ENCODE measurements at regions not wholly inside any gene's neighbourhood (a gene's known extent, or its start where the extent isn't known, plus 50 kb on each side); places are given as distances from the start of the nearest gene placed in this dataset.

DNA sequence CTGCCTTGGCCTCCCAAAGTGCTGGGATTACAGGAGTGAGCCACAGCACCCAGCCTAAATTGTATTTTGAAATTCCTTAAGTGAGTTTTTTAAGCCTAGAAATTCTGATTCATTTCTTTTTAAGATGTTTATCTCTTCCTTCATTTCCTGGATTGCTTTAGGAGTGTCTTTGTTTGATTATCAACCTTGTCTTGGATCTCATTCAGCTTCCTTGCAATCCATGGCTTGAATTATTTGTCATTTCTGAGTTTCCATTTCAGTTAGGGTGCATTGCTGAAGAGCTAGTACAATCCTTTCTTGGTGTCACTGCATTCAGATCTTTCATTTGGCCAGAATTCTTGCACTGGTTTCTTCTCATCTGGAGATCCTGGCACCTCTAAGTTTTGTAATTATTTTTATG lies 606.4 kb upstream of the ZNF804A start:
- TF ChIP-seq CEBPB (IDR thresholded peaks at IDR 0.05) (no peak), RAD21 (IDR thresholded peaks at IDR 0.05; ENCODE audit: low read depth) (no peak), TAF1 (IDR thresholded peaks at IDR 0.05; ENCODE audit: low read depth) (no peak), CREB1 (IDR thresholded peaks at IDR 0.05; ENCODE audit: low read depth) (no peak), TEAD4 (IDR thresholded peaks at IDR 0.05) (no peak), TCF12 (IDR thresholded peaks at IDR 0.05; ENCODE audit: low read depth) (no peak), EP300 (IDR thresholded peaks at IDR 0.05; ENCODE audit: borderline replicate concordance) (no peak), FOXM1 (IDR thresholded peaks at IDR 0.05; ENCODE audit: borderline replicate concordance, low read depth) (no peak), YY1 (IDR thresholded peaks at IDR 0.05; ENCODE audit: low read depth) (no peak)
- TF ChIP-seq, protein P1, sequence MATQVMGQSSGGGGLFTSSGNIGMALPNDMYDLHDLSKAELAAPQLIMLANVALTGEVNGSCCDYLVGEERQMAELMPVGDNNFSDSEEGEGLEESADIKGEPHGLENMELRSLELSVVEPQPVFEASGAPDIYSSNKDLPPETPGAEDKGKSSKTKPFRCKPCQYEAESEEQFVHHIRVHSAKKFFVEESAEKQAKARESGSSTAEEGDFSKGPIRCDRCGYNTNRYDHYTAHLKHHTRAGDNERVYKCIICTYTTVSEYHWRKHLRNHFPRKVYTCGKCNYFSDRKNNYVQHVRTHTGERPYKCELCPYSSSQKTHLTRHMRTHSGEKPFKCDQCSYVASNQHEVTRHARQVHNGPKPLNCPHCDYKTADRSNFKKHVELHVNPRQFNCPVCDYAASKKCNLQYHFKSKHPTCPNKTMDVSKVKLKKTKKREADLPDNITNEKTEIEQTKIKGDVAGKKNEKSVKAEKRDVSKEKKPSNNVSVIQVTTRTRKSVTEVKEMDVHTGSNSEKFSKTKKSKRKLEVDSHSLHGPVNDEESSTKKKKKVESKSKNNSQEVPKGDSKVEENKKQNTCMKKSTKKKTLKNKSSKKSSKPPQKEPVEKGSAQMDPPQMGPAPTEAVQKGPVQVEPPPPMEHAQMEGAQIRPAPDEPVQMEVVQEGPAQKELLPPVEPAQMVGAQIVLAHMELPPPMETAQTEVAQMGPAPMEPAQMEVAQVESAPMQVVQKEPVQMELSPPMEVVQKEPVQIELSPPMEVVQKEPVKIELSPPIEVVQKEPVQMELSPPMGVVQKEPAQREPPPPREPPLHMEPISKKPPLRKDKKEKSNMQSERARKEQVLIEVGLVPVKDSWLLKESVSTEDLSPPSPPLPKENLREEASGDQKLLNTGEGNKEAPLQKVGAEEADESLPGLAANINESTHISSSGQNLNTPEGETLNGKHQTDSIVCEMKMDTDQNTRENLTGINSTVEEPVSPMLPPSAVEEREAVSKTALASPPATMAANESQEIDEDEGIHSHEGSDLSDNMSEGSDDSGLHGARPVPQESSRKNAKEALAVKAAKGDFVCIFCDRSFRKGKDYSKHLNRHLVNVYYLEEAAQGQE (IDR thresholded peaks at IDR 0.05; ENCODE audit: low read depth): no peak
- TF ChIP-seq, protein P2, sequence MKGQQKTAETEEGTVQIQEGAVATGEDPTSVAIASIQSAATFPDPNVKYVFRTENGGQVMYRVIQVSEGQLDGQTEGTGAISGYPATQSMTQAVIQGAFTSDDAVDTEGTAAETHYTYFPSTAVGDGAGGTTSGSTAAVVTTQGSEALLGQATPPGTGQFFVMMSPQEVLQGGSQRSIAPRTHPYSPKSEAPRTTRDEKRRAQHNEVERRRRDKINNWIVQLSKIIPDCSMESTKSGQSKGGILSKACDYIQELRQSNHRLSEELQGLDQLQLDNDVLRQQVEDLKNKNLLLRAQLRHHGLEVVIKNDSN (IDR thresholded peaks at IDR 0.05): no peak
- TF ChIP-seq, protein P3, sequence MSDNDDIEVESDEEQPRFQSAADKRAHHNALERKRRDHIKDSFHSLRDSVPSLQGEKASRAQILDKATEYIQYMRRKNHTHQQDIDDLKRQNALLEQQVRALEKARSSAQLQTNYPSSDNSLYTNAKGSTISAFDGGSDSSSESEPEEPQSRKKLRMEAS (IDR thresholded peaks at IDR 0.05): no peak
